ENCODE measurements at regions not wholly inside any gene's neighbourhood (a gene's known extent, or its start where the extent isn't known, plus 50 kb on each side); places are given as distances from the start of the nearest gene placed in this dataset.

DNA sequence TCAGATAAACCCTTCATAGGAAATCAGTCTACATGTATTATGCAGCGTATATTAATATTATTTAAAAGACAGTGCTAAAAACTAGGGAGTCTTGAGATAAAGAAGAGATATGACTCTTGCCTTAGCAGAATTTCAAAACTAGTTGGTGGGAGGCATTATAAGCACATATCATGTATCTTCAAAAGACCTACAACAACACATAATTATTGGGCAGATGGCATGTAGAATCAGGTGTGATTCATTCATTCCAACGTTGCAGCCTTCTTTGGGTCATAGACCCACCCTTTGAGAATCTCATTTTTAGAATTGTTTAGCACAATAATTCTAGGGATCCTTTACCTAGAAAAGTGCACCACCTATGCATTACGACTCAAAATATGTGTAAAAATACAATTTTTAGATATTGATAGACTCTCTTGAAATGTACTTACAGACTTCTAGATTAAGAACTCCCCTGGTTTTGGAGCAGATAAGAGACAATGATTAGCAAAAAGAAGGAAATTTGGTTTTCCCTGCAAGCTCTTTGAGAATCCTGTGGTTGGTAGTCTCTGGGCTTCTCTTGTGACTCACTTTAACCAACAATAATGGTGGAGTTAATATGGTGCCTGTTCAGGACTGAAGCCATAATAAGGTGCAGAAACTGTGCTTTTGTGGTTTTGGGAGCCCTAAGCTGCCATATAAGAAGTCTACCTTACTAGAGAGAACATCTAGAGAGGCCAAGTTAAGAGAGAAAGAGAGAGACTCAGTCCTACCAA lies 85.3 kb upstream of the RGS4 start:
- TF ChIP-seq SIN3A (IDR thresholded peaks at IDR 0.05; ENCODE audit: borderline replicate concordance, insufficient read depth, low read length) (no peak), POLR2AphosphoS5 (IDR thresholded peaks at IDR 0.05; ENCODE audit: low read depth, low read length) (no peak), FOXP2 (optimal IDR thresholded peaks at IDR 0.05; ENCODE audit: borderline replicate concordance, extremely low read depth, extremely low read length, insufficient read depth) (no peak), TAF1 (IDR thresholded peaks at IDR 0.05; ENCODE audit: borderline replicate concordance, insufficient read depth, low read length) (no peak)
- TF ChIP-seq, protein P1, sequence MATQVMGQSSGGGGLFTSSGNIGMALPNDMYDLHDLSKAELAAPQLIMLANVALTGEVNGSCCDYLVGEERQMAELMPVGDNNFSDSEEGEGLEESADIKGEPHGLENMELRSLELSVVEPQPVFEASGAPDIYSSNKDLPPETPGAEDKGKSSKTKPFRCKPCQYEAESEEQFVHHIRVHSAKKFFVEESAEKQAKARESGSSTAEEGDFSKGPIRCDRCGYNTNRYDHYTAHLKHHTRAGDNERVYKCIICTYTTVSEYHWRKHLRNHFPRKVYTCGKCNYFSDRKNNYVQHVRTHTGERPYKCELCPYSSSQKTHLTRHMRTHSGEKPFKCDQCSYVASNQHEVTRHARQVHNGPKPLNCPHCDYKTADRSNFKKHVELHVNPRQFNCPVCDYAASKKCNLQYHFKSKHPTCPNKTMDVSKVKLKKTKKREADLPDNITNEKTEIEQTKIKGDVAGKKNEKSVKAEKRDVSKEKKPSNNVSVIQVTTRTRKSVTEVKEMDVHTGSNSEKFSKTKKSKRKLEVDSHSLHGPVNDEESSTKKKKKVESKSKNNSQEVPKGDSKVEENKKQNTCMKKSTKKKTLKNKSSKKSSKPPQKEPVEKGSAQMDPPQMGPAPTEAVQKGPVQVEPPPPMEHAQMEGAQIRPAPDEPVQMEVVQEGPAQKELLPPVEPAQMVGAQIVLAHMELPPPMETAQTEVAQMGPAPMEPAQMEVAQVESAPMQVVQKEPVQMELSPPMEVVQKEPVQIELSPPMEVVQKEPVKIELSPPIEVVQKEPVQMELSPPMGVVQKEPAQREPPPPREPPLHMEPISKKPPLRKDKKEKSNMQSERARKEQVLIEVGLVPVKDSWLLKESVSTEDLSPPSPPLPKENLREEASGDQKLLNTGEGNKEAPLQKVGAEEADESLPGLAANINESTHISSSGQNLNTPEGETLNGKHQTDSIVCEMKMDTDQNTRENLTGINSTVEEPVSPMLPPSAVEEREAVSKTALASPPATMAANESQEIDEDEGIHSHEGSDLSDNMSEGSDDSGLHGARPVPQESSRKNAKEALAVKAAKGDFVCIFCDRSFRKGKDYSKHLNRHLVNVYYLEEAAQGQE (IDR thresholded peaks at IDR 0.05; ENCODE audit: insufficient read depth in 1 of 2, low read depth in 2 of 2, low read length in 2 of 2), result no peak

DNA sequence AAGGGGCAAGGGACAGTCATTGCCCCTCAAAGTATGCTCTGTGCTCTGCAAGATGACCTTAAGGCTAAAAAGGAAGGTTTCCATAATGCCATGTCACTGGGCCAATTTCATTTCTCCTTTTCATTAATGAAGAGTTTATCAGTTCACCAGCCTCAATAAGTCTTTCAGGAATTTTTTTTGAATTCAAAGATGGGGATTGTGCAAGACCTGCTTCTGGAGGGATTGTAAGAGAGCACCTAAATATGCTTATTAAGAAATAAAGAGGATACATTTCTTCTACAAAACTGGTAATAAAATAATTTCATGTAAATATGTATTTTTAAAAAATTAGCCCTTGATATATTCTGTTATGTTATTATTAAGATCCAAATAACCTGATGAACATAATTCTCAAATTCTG lies 86.8 kb upstream of the RGS4 start:
- TF ChIP-seq POLR2AphosphoS5 (IDR thresholded peaks at IDR 0.05; ENCODE audit: low read depth, low read length), result no peak
- TF ChIP-seq, protein P1 (IDR thresholded peaks at IDR 0.05; ENCODE audit: insufficient read depth in 1 of 2, low read depth in 2 of 2, low read length in 2 of 2), result no peak
- TF ChIP-seq SIN3A (IDR thresholded peaks at IDR 0.05; ENCODE audit: borderline replicate concordance, insufficient read depth, low read length), result no peak
- no peak for TF ChIP-seq TAF1 (IDR thresholded peaks at IDR 0.05; ENCODE audit: borderline replicate concordance, insufficient read depth, low read length)
- no peak for TF ChIP-seq FOXP2 (optimal IDR thresholded peaks at IDR 0.05; ENCODE audit: borderline replicate concordance, extremely low read depth, extremely low read length, insufficient read depth)

DNA sequence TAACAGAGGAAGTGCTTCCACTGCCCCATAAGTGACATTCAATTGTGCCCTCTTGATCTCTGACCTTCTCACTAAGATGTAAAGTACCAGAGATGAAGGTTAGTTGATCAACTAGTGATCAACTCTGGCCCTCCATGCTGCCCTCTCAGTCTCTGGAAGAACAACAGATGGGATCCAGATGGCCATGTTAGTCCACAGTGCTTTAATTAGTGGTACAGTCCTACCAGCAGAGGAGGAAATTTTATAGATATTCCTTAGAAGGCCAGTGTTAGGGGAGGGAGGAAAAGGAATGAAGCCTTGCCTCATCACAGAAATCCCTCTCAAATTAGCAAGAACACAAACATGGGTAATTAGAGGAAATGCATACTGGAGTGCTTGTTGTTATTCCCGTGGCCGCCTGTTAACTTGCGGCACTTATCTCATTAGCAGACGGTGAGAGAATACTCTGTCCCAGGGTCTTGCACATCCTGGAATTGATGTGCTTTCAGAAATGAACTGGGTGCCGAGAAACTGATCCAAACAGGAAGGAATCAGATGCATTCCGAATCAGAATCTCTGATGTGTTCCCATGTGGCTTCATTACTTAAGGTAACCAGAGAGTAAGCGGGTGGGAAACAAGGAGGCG lies 91.1 kb upstream of the RGS4 start:
- TF ChIP-seq POLR2AphosphoS5 (IDR thresholded peaks at IDR 0.05; ENCODE audit: low read depth, low read length) (no peak), TAF1 (IDR thresholded peaks at IDR 0.05; ENCODE audit: borderline replicate concordance, insufficient read depth, low read length) (no peak), SIN3A (IDR thresholded peaks at IDR 0.05; ENCODE audit: borderline replicate concordance, insufficient read depth, low read length) (peak; percentile 11; the same call in 1 of the 2 replicates), FOXP2 (optimal IDR thresholded peaks at IDR 0.05; ENCODE audit: borderline replicate concordance, extremely low read depth, extremely low read length, insufficient read depth) (peak; percentile 13)
- TF ChIP-seq, protein P1 (IDR thresholded peaks at IDR 0.05; ENCODE audit: insufficient read depth in 1 of 2, low read depth in 2 of 2, low read length in 2 of 2), result peak in 1 of 2 experiments; percentile 58; a peak in 1 of 4 replicates

DNA sequence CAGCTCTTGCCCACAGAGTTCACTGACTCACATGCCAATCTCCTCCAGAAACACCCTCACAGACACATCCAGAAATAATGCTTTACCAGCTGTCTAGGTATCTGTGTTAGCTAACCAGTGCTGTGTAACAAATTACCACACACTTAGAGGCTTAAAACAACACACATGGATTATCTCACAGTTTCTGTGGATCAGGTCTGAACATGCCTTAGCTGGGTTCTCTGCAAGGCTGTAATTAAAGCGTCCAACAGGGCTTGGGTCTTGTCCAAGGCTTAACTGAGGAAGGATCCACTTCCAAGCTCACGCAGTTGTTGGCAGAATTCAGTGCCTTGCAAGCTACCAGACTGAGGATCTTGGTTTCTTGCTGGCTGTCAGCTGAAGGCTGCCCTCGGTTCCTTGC lies 92.5 kb upstream of the RGS4 start:
- TF ChIP-seq FOXP2 (optimal IDR thresholded peaks at IDR 0.05; ENCODE audit: borderline replicate concordance, extremely low read depth, extremely low read length, insufficient read depth), result no peak
- TF ChIP-seq, protein P1 (IDR thresholded peaks at IDR 0.05; ENCODE audit: insufficient read depth in 1 of 2, low read depth in 2 of 2, low read length in 2 of 2), result no peak

Measured in PFSK-1 (cell line).